HCT116 (cell line): ENCODE measurements at regions not wholly inside any gene's neighbourhood (a gene's known extent, or its start where the extent isn't known, plus 50 kb on each side); places are given as distances from the start of the nearest gene placed in this dataset.

Experiments used
- ATAC-seq: fragments of 200-7000 bp; cut with Tn5 transposase; 2 replicates; pipeline ENCODE4 v1.9.1; 2020; ENCODE audit warnings: mild to moderate bottlenecking, moderate library complexity
- BruUV-seq: library from RNA; stranded (reverse); fragments of 400-500 nt; replicated peaks from 2 replicates; lab custom pipeline; 2021; lab: Mats Ljungman, UMichigan
- CTCF ChIA-PET: fragments of 300-600 bp; sonication (Branson Sonifier 250); formaldehyde crosslinking; loops from one replicate; lab custom pipeline; 2021; ENCODE audit warnings: antibody characterized with exemption; lab: Charles Lee
- POLR2A ChIA-PET: fragments of 300-600, 350-600 bp; sonication (Branson Sonifier 250); formaldehyde crosslinking; loops from one replicate; lab custom pipeline; 2021; ENCODE audit warnings: antibody characterized with exemption; lab: Charles Lee
- RAD21 ChIA-PET, 2 experiments: fragments of 300-600 bp; sonication (Branson Sonifier 250); formaldehyde crosslinking; loops; one replicate each; lab custom pipeline; 2023; ENCODE audit warnings: low total read pairs in 2 of 2; ENCODE audit not compliant: uncharacterized antibody in 2 of 2, unreplicated experiment in 2 of 2, low non-redundant PET in 1 of 2; lab: Charles Lee
- DNase-seq: peaks from one replicate; pipeline ENCODE4 v3.0.0-alpha.2; 2010; ENCODE audit warnings: low read depth, low spot score
- H2AFZ ChIP-seq: fragments of 200-600 bp; shearing (Covaris generic), sonication (generic); 2 replicates; pipeline ENCODE4 v1.6.1; 2017; ENCODE audit warnings: low read depth, mixed run types, mixed read lengths, antibody characterized with exemption, low read length; ENCODE audit not compliant: poor library complexity, severe bottlenecking
- H3K27ac ChIP-seq: 2 replicates; pipeline ENCODE4 v1.5.1; 2012; ENCODE audit warnings: low read depth, low read length
- H3K27me3 ChIP-seq: fragments of 200-600 bp; sonication (generic); 2 replicates; pipeline ENCODE4 v1.6.1; 2016; ENCODE audit warnings: mixed run types, low read length, mixed read lengths; ENCODE audit not compliant: insufficient read depth
- H3K36me3 ChIP-seq, 2 experiments: fragments of 200-500 bp in 1 of 2; fragments of 200-600 bp in 1 of 2; sonication (Bioruptor generic) in 1 of 2; sonication (generic) in 1 of 2; 2 replicates each; pipeline versions ENCODE4 v1.5.1 to v1.6.1; 2014 to 2016; ENCODE audit warnings: low read length in 2 of 2, inconsistent platforms in 1 of 2, mixed read lengths in 1 of 2, mixed run types in 1 of 2; ENCODE audit not compliant: insufficient read depth in 2 of 2, control insufficient read depth in 1 of 2
- H3K4me1 ChIP-seq, 2 experiments: fragments of 200-600 bp in 1 of 2; sonication (generic) in 1 of 2; 2 replicates each; pipeline versions ENCODE4 v1.5.1 to v1.6.1; 2012 to 2017; ENCODE audit warnings: low read length in 2 of 2, inconsistent platforms in 1 of 2, mild to moderate bottlenecking in 1 of 2, mixed read lengths in 1 of 2, mixed run types in 1 of 2, moderate library complexity in 1 of 2; ENCODE audit not compliant: insufficient read depth in 2 of 2, control insufficient read depth in 1 of 2
- H3K4me2 ChIP-seq: fragments of 200-600 bp; sonication (generic); 2 replicates; pipeline ENCODE4 v1.6.1; 2017; ENCODE audit warnings: mixed run types, low read length, mixed read lengths
- H3K4me3 ChIP-seq, 2 experiments: fragments of 200-600 bp in 1 of 2; sonication (generic) in 1 of 2; replicated peaks in 1 of 2; 2 replicates each; pipeline ENCODE4 v1.5.1; 2011 to 2016; ENCODE audit warnings: low read length in 2 of 2, control low read depth in 1 of 2, low read depth in 1 of 2, mild to moderate bottlenecking in 1 of 2, mixed read lengths in 1 of 2, mixed run types in 1 of 2
- H3K79me2 ChIP-seq: fragments of 200-600 bp; sonication (generic); 2 replicates; pipeline ENCODE4 v1.6.1; 2017; ENCODE audit warnings: mild to moderate bottlenecking, mixed run types, low read length, moderate library complexity, mixed read lengths; ENCODE audit not compliant: insufficient read depth
- H3K9ac ChIP-seq: fragments of 200-600 bp; sonication (generic); 2 replicates; pipeline ENCODE4 v1.6.1; 2016; ENCODE audit warnings: low read length, mixed read lengths
- H3K9me2 ChIP-seq: fragments of 200-600 bp; sonication (generic), shearing (Covaris generic); 2 replicates; pipeline ENCODE4 v1.6.1; 2017; ENCODE audit warnings: mixed run types, mild to moderate bottlenecking, moderate library complexity; ENCODE audit not compliant: insufficient read depth
- H3K9me3 ChIP-seq, 2 experiments: fragments of 200-500 bp in 1 of 2; fragments of 200-600 bp in 1 of 2; sonication (Bioruptor generic) in 1 of 2; sonication (generic) in 1 of 2; 2 replicates each; pipeline ENCODE4 v1.6.1; 2014 to 2017; ENCODE audit warnings: low read length in 2 of 2, mixed read lengths in 2 of 2, inconsistent platforms in 1 of 2, low read depth in 1 of 2, mild to moderate bottlenecking in 1 of 2, mixed run types in 1 of 2, moderate library complexity in 1 of 2; ENCODE audit not compliant: control insufficient read depth in 1 of 2, insufficient read depth in 1 of 2
- H4K20me1 ChIP-seq: fragments of 200-600 bp; sonication (generic), shearing (Covaris generic); 2 replicates; pipeline ENCODE4 v1.6.1; 2017; ENCODE audit warnings: mixed run types, mild to moderate bottlenecking, moderate library complexity; ENCODE audit not compliant: insufficient read depth
- CBX3 ChIP-seq: IDR thresholded peaks from 2 replicates; pipeline ENCODE4 v1.6.1; 2012; ENCODE audit warnings: low read depth
- EGR1 ChIP-seq: IDR thresholded peaks from 2 replicates; pipeline ENCODE4 v1.6.1; 2012; ENCODE audit warnings: low read depth
- EZH2 ChIP-seq: fragments of 200-600 bp; sonication (generic); IDR thresholded peaks from 2 replicates; pipeline ENCODE4 v1.6.1; 2017; ENCODE audit warnings: antibody characterized with exemption, mixed run types
- JUND ChIP-seq: IDR thresholded peaks from 2 replicates; pipeline ENCODE4 v1.6.1; 2012
- POLR2AphosphoS5 ChIP-seq: IDR thresholded peaks from 2 replicates; pipeline ENCODE4 v1.6.1; 2011; ENCODE audit warnings: mild to moderate bottlenecking, low read depth, low read length, moderate library complexity
- SIN3A ChIP-seq: IDR thresholded peaks from 2 replicates; pipeline ENCODE4 v1.6.1; 2012; ENCODE audit warnings: low read depth
- ZFX ChIP-seq: fragments of 450-650 bp; IDR thresholded peaks from 2 replicates; pipeline ENCODE4 v1.6.1; 2017
- ZNF274 ChIP-seq: fragments of 200-500 bp; sonication (Bioruptor generic); IDR thresholded peaks from 2 replicates; pipeline ENCODE4 v1.6.1; 2014; ENCODE audit warnings: mild to moderate bottlenecking, low read depth, low read length, inconsistent platforms
- intact Hi-C: fragments of 100-400 bp; cut with micrococcal nuclease; formaldehyde crosslinking; loops from 2 replicates; pipeline ENCODE4 v1.10.0; 2022
- TF ChIP-seq, protein P1 (sequence below): IDR thresholded peaks from 2 replicates; pipeline ENCODE4 v1.6.1; 2012
- TF ChIP-seq, protein P2 (sequence below): IDR thresholded peaks from 2 replicates; pipeline ENCODE4 v1.6.1; 2012; ENCODE audit warnings: low read depth

- ATAC-seq (no peak), DNase-seq (no peak)
- CTCF ChIA-PET, result no interaction called here
- Histone ChIP-seq H3K36me3 (no peaks in the 10 kb centered on the region), H2AFZ (no peak overlapping the region), H3K4me3 (no peak overlapping the region), H3K27ac (no peak overlapping the region), H3K4me1 (no peaks in the 10 kb centered on the region), H4K20me1 (no peaks in the 10 kb centered on the region), H3K27me3 (no peaks in the 10 kb centered on the region), H3K4me2 (no peak overlapping the region), H3K9me3 (no peaks in the 10 kb centered on the region), H3K79me2 (no peaks in the 10 kb centered on the region), H3K9ac (no peak overlapping the region), H3K9me2 (no peaks in the 10 kb centered on the region)
- intact Hi-C loops, result no loop called here
- TF ChIP-seq ZNF274, result no peak
- TF ChIP-seq JUND, result no peak
- no peak for TF ChIP-seq POLR2AphosphoS5
- no peak for TF ChIP-seq EZH2
- TF ChIP-seq, protein P1, sequence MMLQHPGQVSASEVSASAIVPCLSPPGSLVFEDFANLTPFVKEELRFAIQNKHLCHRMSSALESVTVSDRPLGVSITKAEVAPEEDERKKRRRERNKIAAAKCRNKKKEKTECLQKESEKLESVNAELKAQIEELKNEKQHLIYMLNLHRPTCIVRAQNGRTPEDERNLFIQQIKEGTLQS, result no peak
- no peak for TF ChIP-seq EGR1
- no peak for TF ChIP-seq SIN3A
- TF ChIP-seq ZFX, result no peak
- RAD21 ChIA-PET, result no interaction called here
- POLR2A ChIA-PET, result no interaction called here
- BruUV-seq, result no TSS peak
Measured at GRCh38 chr5:52684051-52684450, 103.7 kb upstream of the ITGA1 start.

- no peak for DNase-seq
- RAD21 ChIA-PET, result no interaction called here
- ATAC-seq, result no peak
- no peak overlapping the region for H3K9ac ChIP-seq
- no TSS peak for BruUV-seq
- intact Hi-C loops, result no loop called here
- H3K4me1 ChIP-seq, result no peaks in the 10 kb centered on the region
- TF ChIP-seq, protein P2, sequence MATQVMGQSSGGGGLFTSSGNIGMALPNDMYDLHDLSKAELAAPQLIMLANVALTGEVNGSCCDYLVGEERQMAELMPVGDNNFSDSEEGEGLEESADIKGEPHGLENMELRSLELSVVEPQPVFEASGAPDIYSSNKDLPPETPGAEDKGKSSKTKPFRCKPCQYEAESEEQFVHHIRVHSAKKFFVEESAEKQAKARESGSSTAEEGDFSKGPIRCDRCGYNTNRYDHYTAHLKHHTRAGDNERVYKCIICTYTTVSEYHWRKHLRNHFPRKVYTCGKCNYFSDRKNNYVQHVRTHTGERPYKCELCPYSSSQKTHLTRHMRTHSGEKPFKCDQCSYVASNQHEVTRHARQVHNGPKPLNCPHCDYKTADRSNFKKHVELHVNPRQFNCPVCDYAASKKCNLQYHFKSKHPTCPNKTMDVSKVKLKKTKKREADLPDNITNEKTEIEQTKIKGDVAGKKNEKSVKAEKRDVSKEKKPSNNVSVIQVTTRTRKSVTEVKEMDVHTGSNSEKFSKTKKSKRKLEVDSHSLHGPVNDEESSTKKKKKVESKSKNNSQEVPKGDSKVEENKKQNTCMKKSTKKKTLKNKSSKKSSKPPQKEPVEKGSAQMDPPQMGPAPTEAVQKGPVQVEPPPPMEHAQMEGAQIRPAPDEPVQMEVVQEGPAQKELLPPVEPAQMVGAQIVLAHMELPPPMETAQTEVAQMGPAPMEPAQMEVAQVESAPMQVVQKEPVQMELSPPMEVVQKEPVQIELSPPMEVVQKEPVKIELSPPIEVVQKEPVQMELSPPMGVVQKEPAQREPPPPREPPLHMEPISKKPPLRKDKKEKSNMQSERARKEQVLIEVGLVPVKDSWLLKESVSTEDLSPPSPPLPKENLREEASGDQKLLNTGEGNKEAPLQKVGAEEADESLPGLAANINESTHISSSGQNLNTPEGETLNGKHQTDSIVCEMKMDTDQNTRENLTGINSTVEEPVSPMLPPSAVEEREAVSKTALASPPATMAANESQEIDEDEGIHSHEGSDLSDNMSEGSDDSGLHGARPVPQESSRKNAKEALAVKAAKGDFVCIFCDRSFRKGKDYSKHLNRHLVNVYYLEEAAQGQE, result peak; percentile 41
- no peak for TF ChIP-seq EGR1
- TF ChIP-seq CBX3, result no peak
- H3K4me2 ChIP-seq, result no peak overlapping the region
- CTCF ChIA-PET, result no interaction called here
- H3K9me2 ChIP-seq, result no peaks in the 10 kb centered on the region
- no peak overlapping the region for H2AFZ ChIP-seq
- H3K4me3 ChIP-seq, result no peak overlapping the region
- POLR2A ChIA-PET, result no interaction called here
- H3K36me3 ChIP-seq, result no peaks in the 10 kb centered on the region
- H3K27ac ChIP-seq, result no peak overlapping the region
- no peaks in the 10 kb centered on the region for H3K9me3 ChIP-seq
- H4K20me1 ChIP-seq, result no peaks in the 10 kb centered on the region
- H3K79me2 ChIP-seq, result no peaks in the 10 kb centered on the region
- no peaks in the 10 kb centered on the region for H3K27me3 ChIP-seq
Measured at GRCh38 chr5:52685566-52685965, 102.2 kb upstream of the ITGA1 start.
